ENCODE measurements at regions not wholly inside any gene's neighbourhood (a gene's known extent, or its start where the extent isn't known, plus 50 kb on each side); places are given as distances from the start of the nearest gene placed in this dataset.

DNA sequence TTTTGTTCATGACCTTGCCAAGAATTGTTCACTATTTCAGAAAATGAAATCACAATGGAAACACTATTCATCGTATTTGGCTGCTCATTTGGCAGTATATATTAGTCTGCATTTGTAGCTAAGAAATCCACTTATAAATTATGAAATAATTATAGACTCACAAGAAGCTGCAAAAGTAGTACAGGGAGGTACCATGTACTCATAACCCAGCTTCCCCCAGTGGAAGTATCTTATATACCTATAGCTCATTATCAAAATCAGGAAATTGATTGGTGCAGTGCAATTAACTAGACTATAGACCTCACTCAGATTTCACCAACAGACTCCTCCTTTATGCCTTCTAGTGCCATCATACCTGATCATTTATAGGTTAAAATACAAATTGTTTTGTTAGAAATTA is 178.8 kb upstream of the VASH1 start:
- TF ChIP-seq, protein P1, sequence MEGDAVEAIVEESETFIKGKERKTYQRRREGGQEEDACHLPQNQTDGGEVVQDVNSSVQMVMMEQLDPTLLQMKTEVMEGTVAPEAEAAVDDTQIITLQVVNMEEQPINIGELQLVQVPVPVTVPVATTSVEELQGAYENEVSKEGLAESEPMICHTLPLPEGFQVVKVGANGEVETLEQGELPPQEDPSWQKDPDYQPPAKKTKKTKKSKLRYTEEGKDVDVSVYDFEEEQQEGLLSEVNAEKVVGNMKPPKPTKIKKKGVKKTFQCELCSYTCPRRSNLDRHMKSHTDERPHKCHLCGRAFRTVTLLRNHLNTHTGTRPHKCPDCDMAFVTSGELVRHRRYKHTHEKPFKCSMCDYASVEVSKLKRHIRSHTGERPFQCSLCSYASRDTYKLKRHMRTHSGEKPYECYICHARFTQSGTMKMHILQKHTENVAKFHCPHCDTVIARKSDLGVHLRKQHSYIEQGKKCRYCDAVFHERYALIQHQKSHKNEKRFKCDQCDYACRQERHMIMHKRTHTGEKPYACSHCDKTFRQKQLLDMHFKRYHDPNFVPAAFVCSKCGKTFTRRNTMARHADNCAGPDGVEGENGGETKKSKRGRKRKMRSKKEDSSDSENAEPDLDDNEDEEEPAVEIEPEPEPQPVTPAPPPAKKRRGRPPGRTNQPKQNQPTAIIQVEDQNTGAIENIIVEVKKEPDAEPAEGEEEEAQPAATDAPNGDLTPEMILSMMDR (conservative IDR thresholded peaks at IDR 0.05): no peak
- TF ChIP-seq EZH2 (IDR thresholded peaks at IDR 0.05; ENCODE audit: low read depth): no peak

All from PC-9 (cell line).